Neural progenitor cell (in vitro differentiated cells): ENCODE measurements at regions not wholly inside any gene's neighbourhood (a gene's known extent, or its start where the extent isn't known, plus 50 kb on each side); places are given as distances from the start of the nearest gene placed in this dataset.

Source experiments
- DNase-seq: peaks from one replicate; pipeline ENCODE4 v3.0.0-alpha.2; 2016; ENCODE audit warnings: low spot score
- H2AFZ ChIP-seq: fragments of 200-600 bp; sonication (generic); replicated peaks from 2 replicates; pipeline ENCODE4 v1.6.1; 2016; ENCODE audit warnings: antibody characterized with exemption
- H3F3A ChIP-seq: fragments of 200-600 bp; sonication (generic); 2 replicates; pipeline ENCODE4 v1.6.1; 2016; ENCODE audit warnings: antibody characterized with exemption, low read depth
- H3K27ac ChIP-seq: fragments of 200-600 bp; sonication (generic); 2 replicates; pipeline ENCODE4 v1.5.1; 2016; ENCODE audit warnings: mild to moderate bottlenecking
- H3K27me3 ChIP-seq: fragments of 200-600 bp; sonication (generic); 2 replicates; pipeline ENCODE4 v1.6.1; 2016; ENCODE audit warnings: mild to moderate bottlenecking, moderate library complexity
- H3K36me3 ChIP-seq: fragments of 200-600 bp; sonication (generic); 2 replicates; pipeline ENCODE4 v1.5.1; 2016
- H3K4me1 ChIP-seq: fragments of 200-600 bp; sonication (generic); 2 replicates; pipeline ENCODE4 v1.6.1; 2016; ENCODE audit warnings: mixed run types
- H3K4me2 ChIP-seq: fragments of 200-600 bp; sonication (generic); 2 replicates; pipeline ENCODE4 v1.6.1; 2016
- H3K4me3 ChIP-seq: fragments of 200-600 bp; sonication (generic); 2 replicates; pipeline ENCODE4 v1.5.1; 2016
- H3K79me2 ChIP-seq: fragments of 200-600 bp; sonication (generic); 2 replicates; pipeline ENCODE4 v1.6.1; 2016; ENCODE audit warnings: low read depth
- H3K9ac ChIP-seq: fragments of 200-600 bp; sonication (generic); 2 replicates; pipeline ENCODE4 v1.6.1; 2016
- H3K9me3 ChIP-seq: fragments of 200-600 bp; sonication (generic); 2 replicates; pipeline ENCODE4 v1.5.1; 2016; ENCODE audit warnings: low read depth
- H4K20me1 ChIP-seq: fragments of 200-600 bp; sonication (generic); 2 replicates; pipeline ENCODE4 v1.6.1; 2016; ENCODE audit warnings: low read depth
- H3K27ac Mint-ChIP-seq: 3 replicates; pipeline ENCODE4 v1.8.0; 2021; ENCODE audit warnings: mixed read lengths
- H3K27me3 Mint-ChIP-seq: 2 replicates; pipeline ENCODE4 v1.8.0; 2022; ENCODE audit warnings: low read depth, mild to moderate bottlenecking, inconsistent platforms, moderate library complexity, mixed read lengths; ENCODE audit not compliant: insufficient read depth
- H3K36me3 Mint-ChIP-seq: 3 replicates; pipeline ENCODE4 v1.8.0; 2021; ENCODE audit warnings: mixed read lengths
- H3K4me1 Mint-ChIP-seq: 3 replicates; pipeline ENCODE4 v1.8.0; 2021; ENCODE audit warnings: mixed read lengths
- H3K4me3 Mint-ChIP-seq: 3 replicates; pipeline ENCODE4 v1.8.0; 2021; ENCODE audit warnings: mild to moderate bottlenecking, moderate library complexity, mixed read lengths
- H3K9me3 Mint-ChIP-seq: 3 replicates; pipeline ENCODE4 v1.8.0; 2020; ENCODE audit warnings: mixed read lengths
- CTCF ChIP-seq: fragments of 200-600 bp; sonication (generic); IDR thresholded peaks from 2 replicates; pipeline ENCODE4 v1.5.1; 2017; ENCODE audit warnings: antibody characterized with exemption, mild to moderate bottlenecking
- EZH2 ChIP-seq: fragments of 200-600 bp; sonication (generic); IDR thresholded peaks from 2 replicates; pipeline ENCODE4 v1.6.1; 2017; ENCODE audit warnings: antibody characterized with exemption, mild to moderate bottlenecking, moderate library complexity
- EZH2phosphoT487 ChIP-seq: fragments of 200-600 bp; sonication (generic); IDR thresholded peaks from 2 replicates; pipeline ENCODE4 v1.6.1; 2017; ENCODE audit warnings: antibody characterized with exemption

- Histone ChIP-seq H3K4me2 (no peak overlapping the region), H3F3A (no peaks in the 10 kb centered on the region)
- H3K9me3 Mint-ChIP-seq, result no peaks in the 10 kb centered on the region
Observed at GRCh38 chr1:88566615-88567387, 117.3 kb upstream of the PKN2 start.

GRCh38 chr1:88571506-88571905 is 112.6 kb upstream of the PKN2 start:
- Histone ChIP-seq H3K79me2 (no peaks in the 10 kb centered on the region), H3K9ac (no peak overlapping the region), H3K27ac (no peak overlapping the region), H3K36me3 (no peaks in the 10 kb centered on the region), H3K4me3 (no peak overlapping the region), H3K4me1 (peaks cover 2% of the 10 kb centered on the region), H3K4me2 (no peak overlapping the region), H4K20me1 (no peaks in the 10 kb centered on the region), H2AFZ (no peak overlapping the region), H3K9me3 (no peaks in the 10 kb centered on the region), H3F3A (no peaks in the 10 kb centered on the region), H3K27me3 (no peaks in the 10 kb centered on the region)
- Mint-ChIP-seq H3K27ac (no peak overlapping the region), H3K4me3 (no peak overlapping the region), H3K9me3 (no peaks in the 10 kb centered on the region), H3K36me3 (no peaks in the 10 kb centered on the region), H3K4me1 (no peaks in the 10 kb centered on the region), H3K27me3 (no peaks in the 10 kb centered on the region)
- no peak for DNase-seq
- TF ChIP-seq EZH2 (no peak), CTCF (no peak), EZH2phosphoT487 (no peak)

More at GRCh38 chr1:88566615-88567387, 117.3 kb upstream of the PKN2 start:
- Histone ChIP-seq H3K4me3 (no peak overlapping the region), H3K4me1 (peaks cover 9% of the 10 kb centered on the region), H3K27ac (no peak overlapping the region), H3K9me3 (no peaks in the 10 kb centered on the region), H2AFZ (peak overlapping the region; percentile 80), H3K27me3 (no peaks in the 10 kb centered on the region), H3K9ac (no peak overlapping the region), H4K20me1 (no peaks in the 10 kb centered on the region), H3K36me3 (no peaks in the 10 kb centered on the region), H3K79me2 (no peaks in the 10 kb centered on the region)
- no peak overlapping the region for H3K4me3 Mint-ChIP-seq
- H3K36me3 Mint-ChIP-seq, result no peaks in the 10 kb centered on the region
- TF ChIP-seq EZH2phosphoT487, result no peak
- TF ChIP-seq CTCF, result no peak
- TF ChIP-seq EZH2, result no peak
- DNase-seq, result no peak
- H3K27me3 Mint-ChIP-seq, result no peaks in the 10 kb centered on the region
- H3K27ac Mint-ChIP-seq, result no peak overlapping the region
- H3K4me1 Mint-ChIP-seq, result no peaks in the 10 kb centered on the region

GRCh38 chr1:88579598-88579997 is 104.5 kb upstream of the PKN2 start:
- no peaks in the 10 kb centered on the region for H3K36me3 Mint-ChIP-seq
- H3K9me3 Mint-ChIP-seq, result no peaks in the 10 kb centered on the region
- Histone ChIP-seq H3K4me3 (no peak overlapping the region), H3K4me2 (no peak overlapping the region), H4K20me1 (no peaks in the 10 kb centered on the region), H3K79me2 (no peaks in the 10 kb centered on the region), H3K4me1 (no peaks in the 10 kb centered on the region), H3K9ac (no peak overlapping the region), H3F3A (no peaks in the 10 kb centered on the region), H3K27ac (no peak overlapping the region), H3K27me3 (no peaks in the 10 kb centered on the region), H2AFZ (no peak overlapping the region), H3K36me3 (no peaks in the 10 kb centered on the region), H3K9me3 (no peaks in the 10 kb centered on the region)
- no peaks in the 10 kb centered on the region for H3K4me1 Mint-ChIP-seq
- no peak overlapping the region for H3K27ac Mint-ChIP-seq
- H3K4me3 Mint-ChIP-seq, result no peak overlapping the region
- H3K27me3 Mint-ChIP-seq, result no peaks in the 10 kb centered on the region
- TF ChIP-seq CTCF (no peak), EZH2 (no peak), EZH2phosphoT487 (no peak)
- no peak for DNase-seq
